ENCODE measurements at regions not wholly inside any gene's neighbourhood (a gene's known extent, or its start where the extent isn't known, plus 50 kb on each side); places are given as distances from the start of the nearest gene placed in this dataset.

- intact Hi-C loops (cut with DNase I; ENCODE audit: low total_unique reads) (no loop called here), in situ Hi-C loops (cut with MboI; ENCODE audit: low pct_ligation_motif_present in 1 of 4, low pct_unique_long_range_greater_than_20kb in 1 of 4, low sequenced_read_pairs in 3 of 4) (no loop called here)
- Histone ChIP-seq H3K4me1 (peaks cover 0 to 7% (median 0%) of the 10 kb centered on the region in 4 donors), H3K27me3 (no peaks in the 10 kb centered on the region), H3K27ac (no peak overlapping the region), H3K36me3 (no peaks in the 10 kb centered on the region), H3K4me3 (no peak overlapping the region), H3K9me3 (no peaks in the 10 kb centered on the region)
- DNase-seq, result no peak
- 67 to 71% methylated on average over 3 of the region's 3 CpGs for WGBS, 2 donors (ENCODE audit: low coverage in 1 of 2)
- TF ChIP-seq CTCF (IDR thresholded peaks at IDR 0.05) (no peak), EP300 (IDR thresholded peaks at IDR 0.05; ENCODE audit: low read depth) (no peak), POLR2AphosphoS5 (IDR thresholded peaks at IDR 0.05) (no peak), POLR2A (IDR thresholded peaks at IDR 0.05) (no peak)
Observed at GRCh38 chr4:71257761-71258160, 81.1 kb upstream of the SLC4A4 start.

- TF ChIP-seq POLR2AphosphoS5 (IDR thresholded peaks at IDR 0.05), result no peak
- no peak for TF ChIP-seq EP300 (IDR thresholded peaks at IDR 0.05; ENCODE audit: low read depth)
- no peak for TF ChIP-seq POLR2A (IDR thresholded peaks at IDR 0.05)
- no peak for TF ChIP-seq CTCF (IDR thresholded peaks at IDR 0.05)
- no peaks in the 10 kb centered on the region for H3K27me3 ChIP-seq
- 68 to 80% methylated on average over 7 of the region's 7 CpGs for WGBS, 2 donors (ENCODE audit: low coverage in 1 of 2)
- H3K4me1 ChIP-seq, result peaks cover 0 to 7% (median 0%) of the 10 kb centered on the region in 4 donors
- intact Hi-C loops (cut with DNase I; ENCODE audit: low total_unique reads) (no loop called here), in situ Hi-C loops (cut with MboI; ENCODE audit: low pct_ligation_motif_present in 1 of 4, low pct_unique_long_range_greater_than_20kb in 1 of 4, low sequenced_read_pairs in 3 of 4) (no loop called here)
- no peak overlapping the region for H3K27ac ChIP-seq
- H3K36me3 ChIP-seq, result no peaks in the 10 kb centered on the region
- H3K4me3 ChIP-seq, result no peak overlapping the region
- H3K9me3 ChIP-seq, result no peaks in the 10 kb centered on the region
- no peak for DNase-seq
Observed at GRCh38 chr4:71258323-71258722, 80.5 kb upstream of the SLC4A4 start.

- Histone ChIP-seq H3K9me3 (no peaks in the 10 kb centered on the region), H3K4me3 (no peak overlapping the region), H3K4me1 (peaks cover 0 to 7% (median 0%) of the 10 kb centered on the region in 4 donors), H3K36me3 (no peaks in the 10 kb centered on the region), H3K27ac (no peak overlapping the region), H3K27me3 (no peaks in the 10 kb centered on the region)
- TF ChIP-seq CTCF (IDR thresholded peaks at IDR 0.05), result no peak
- no peak for TF ChIP-seq POLR2A (IDR thresholded peaks at IDR 0.05)
- no peak for TF ChIP-seq POLR2AphosphoS5 (IDR thresholded peaks at IDR 0.05)
- TF ChIP-seq EP300 (IDR thresholded peaks at IDR 0.05; ENCODE audit: low read depth), result no peak
- 85 to 88% methylated on average over 5 to 6 of the region's 6 CpGs for WGBS, 2 donors (ENCODE audit: low coverage in 1 of 2)
- in situ Hi-C loops (cut with MboI; ENCODE audit: low pct_ligation_motif_present in 1 of 4, low pct_unique_long_range_greater_than_20kb in 1 of 4, low sequenced_read_pairs in 3 of 4), result no loop called here
- intact Hi-C loops (cut with DNase I; ENCODE audit: low total_unique reads), result no loop called here
- DNase-seq, result no peak
Observed at GRCh38 chr4:71259280-71259679, 79.5 kb upstream of the SLC4A4 start.

GRCh38 chr4:71259911-71260331, 78.9 kb upstream of the SLC4A4 start:
- no peak overlapping the region for H3K27ac ChIP-seq
- no peaks in the 10 kb centered on the region for H3K9me3 ChIP-seq
- no peaks in the 10 kb centered on the region for H3K27me3 ChIP-seq
- no peaks in the 10 kb centered on the region for H3K36me3 ChIP-seq
- intact Hi-C loops (cut with DNase I; ENCODE audit: low total_unique reads) (no loop called here), in situ Hi-C loops (cut with MboI; ENCODE audit: low pct_ligation_motif_present in 1 of 4, low pct_unique_long_range_greater_than_20kb in 1 of 4, low sequenced_read_pairs in 3 of 4) (no loop called here)
- no peak overlapping the region for H3K4me3 ChIP-seq
- 71 to 72% methylated on average over 3 of the region's 3 CpGs for WGBS, 2 donors (ENCODE audit: low coverage in 1 of 2)
- TF ChIP-seq POLR2A (IDR thresholded peaks at IDR 0.05) (no peak), EP300 (IDR thresholded peaks at IDR 0.05; ENCODE audit: low read depth) (no peak), CTCF (IDR thresholded peaks at IDR 0.05) (no peak), POLR2AphosphoS5 (IDR thresholded peaks at IDR 0.05) (no peak)
- no peak for DNase-seq
- H3K4me1 ChIP-seq, result peaks cover 0 to 7% (median 0%) of the 10 kb centered on the region in 4 donors
